ENCODE measurements at regions not wholly inside any gene's neighbourhood (a gene's known extent, or its start where the extent isn't known, plus 50 kb on each side); places are given as distances from the start of the nearest gene placed in this dataset.
"Not testable (repeated sequence)": the region's sequence is repeated elsewhere in the genome, so short reads cannot be mapped to it uniquely, and the experiment has no call there.

DNA sequence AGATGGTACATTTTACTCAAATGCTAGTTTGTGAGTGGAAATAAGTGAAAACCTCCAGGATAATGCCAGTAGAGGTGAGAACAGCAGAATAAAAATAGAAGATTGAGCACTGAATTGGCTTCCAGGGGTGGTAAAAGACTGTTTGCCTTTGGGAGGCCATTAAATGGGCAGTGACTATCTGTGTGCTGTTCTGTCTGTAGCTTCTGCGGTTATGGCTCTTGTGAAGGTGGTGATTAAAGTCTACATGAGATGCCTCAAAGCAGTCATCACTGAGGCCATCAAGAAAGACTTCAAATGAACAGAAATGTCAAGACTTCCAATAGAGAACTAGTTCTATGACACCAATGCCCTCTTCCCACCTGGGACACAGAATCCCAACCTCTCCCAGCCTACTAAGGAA is 108.8 kb downstream of the EFHB start:
- Mint-ChIP-seq H3K27me3 (no peaks in the 10 kb centered on the region), H3K36me3 (ENCODE audit: low read depth) (no peaks in the 10 kb centered on the region), H3K27ac (no peak overlapping the region), H3K9me3 (peaks cover 17% of the 10 kb centered on the region), H3K4me3 (no peak overlapping the region), H3K4me1 (ENCODE audit: low read depth) (no peaks in the 10 kb centered on the region)
- intact Hi-C loops (cut with micrococcal nuclease), result no loop called here

DNA sequence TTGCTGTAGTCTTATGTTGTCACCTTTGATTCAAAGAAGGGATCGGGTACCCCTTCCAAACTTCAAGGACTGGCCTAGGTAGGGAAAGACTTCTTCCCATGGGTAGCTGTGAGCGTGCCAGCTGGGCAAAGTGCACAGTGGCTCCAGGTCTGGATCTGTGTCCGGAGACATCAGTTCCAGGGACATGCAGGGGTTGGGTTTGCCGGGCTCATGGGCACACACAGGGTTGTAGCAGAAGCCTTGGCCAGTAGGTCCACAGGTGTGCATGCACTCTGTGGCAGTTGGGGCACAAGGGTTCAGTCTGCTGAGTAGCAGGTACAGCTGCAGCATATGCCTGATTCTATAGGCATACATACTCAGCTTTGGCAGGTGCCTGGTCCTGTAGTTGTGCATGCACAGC is 111.2 kb downstream of the EFHB start:
- Mint-ChIP-seq H3K4me1 (ENCODE audit: low read depth) (no peaks in the 10 kb centered on the region), H3K27ac (no peak overlapping the region), H3K9me3 (peaks cover 17% of the 10 kb centered on the region), H3K27me3 (no peaks in the 10 kb centered on the region), H3K36me3 (ENCODE audit: low read depth) (no peaks in the 10 kb centered on the region), H3K4me3 (no peak overlapping the region)
- intact Hi-C loops (cut with micrococcal nuclease), result no loop called here

- H3K27me3 Mint-ChIP-seq, result no peaks in the 10 kb centered on the region
- no peaks in the 10 kb centered on the region for H3K9me3 Mint-ChIP-seq
- intact Hi-C loops (cut with micrococcal nuclease), result no loop called here
- no peak overlapping the region for H3K4me3 Mint-ChIP-seq
- H3K36me3 Mint-ChIP-seq (ENCODE audit: low read depth), result no peaks in the 10 kb centered on the region
- no peaks in the 10 kb centered on the region for H3K4me1 Mint-ChIP-seq (ENCODE audit: low read depth)
- no peak overlapping the region for H3K27ac Mint-ChIP-seq
These were observed 117.4 kb downstream of the EFHB start for GRCh38 chr3:19816631-19817030.

DNA sequence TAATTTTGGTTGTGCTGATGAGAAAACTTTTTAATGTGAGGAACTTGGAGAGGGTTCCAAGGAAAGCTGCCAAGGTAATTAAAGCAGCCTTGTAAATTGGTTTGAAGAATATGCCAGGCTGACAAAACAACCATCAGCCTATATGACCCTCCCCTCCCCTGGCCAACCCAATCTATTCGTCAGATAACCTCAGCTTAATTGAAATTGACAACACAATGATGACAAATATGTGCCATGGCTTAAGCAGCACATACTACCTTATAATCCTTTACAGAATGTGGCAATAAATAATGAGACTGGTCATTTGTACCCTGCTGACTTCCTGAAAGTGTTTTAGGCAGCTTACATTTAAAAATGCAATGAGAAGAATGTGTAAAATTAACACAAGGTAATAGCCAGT is 118.2 kb downstream of the EFHB start:
- intact Hi-C loops (cut with micrococcal nuclease), result no loop called here
- Mint-ChIP-seq H3K4me1 (ENCODE audit: low read depth) (no peaks in the 10 kb centered on the region), H3K27ac (no peak overlapping the region)

DNA sequence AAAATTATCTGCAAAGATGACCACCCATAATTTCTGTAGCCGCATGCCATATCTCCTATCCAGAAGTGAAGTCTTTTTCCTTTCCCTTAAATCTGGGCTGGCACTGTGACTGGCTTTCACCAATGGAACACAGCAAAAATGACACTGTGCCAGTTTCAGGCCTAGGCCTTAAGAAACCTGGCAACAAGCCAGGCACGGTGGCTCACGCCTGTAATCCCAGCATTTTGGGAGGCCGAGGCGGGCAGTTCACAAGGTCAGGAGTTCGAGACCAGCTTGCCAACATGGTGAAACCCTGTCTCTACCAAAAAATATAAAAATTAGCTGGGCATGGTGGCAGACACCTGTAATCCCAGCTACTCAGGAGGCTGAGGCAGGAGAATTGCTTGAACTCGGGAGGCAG is 120.3 kb downstream of the EFHB start:
- H3K4me3 Mint-ChIP-seq; H3K4me1 Mint-ChIP-seq (ENCODE audit: low read depth); H3K36me3 Mint-ChIP-seq (ENCODE audit: low read depth); H3K27ac Mint-ChIP-seq; H3K27me3 Mint-ChIP-seq; H3K9me3 Mint-ChIP-seq; intact Hi-C loops (cut with micrococcal nuclease): not testable (repeated sequence)

More for the DNA sequence above, 118.2 kb downstream of the EFHB start:
- Mint-ChIP-seq H3K9me3 (no peaks in the 10 kb centered on the region), H3K4me3 (no peak overlapping the region), H3K27me3 (no peaks in the 10 kb centered on the region), H3K36me3 (ENCODE audit: low read depth) (no peaks in the 10 kb centered on the region)

DNA sequence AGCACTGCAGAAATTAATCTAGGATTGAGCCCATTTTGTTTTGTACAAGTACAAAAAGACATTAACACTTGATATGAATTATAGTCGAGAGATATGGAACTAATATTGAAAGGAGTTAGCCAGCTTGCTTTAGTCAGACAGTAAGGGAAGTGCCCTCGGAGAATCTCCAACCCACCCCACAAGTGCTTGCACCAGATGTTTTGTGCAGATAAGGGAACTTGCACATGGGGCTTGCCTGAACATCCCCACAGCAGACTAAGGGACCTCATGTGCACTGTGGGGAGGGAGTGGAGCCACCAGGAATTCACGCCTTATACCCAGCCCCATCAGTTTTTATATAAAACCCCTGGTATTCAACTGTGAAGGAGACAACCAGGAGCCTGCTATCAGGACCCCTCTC is 122.3 kb downstream of the EFHB start:
- no peaks in the 10 kb centered on the region for H3K36me3 Mint-ChIP-seq (ENCODE audit: low read depth)
- no peak overlapping the region for H3K27ac Mint-ChIP-seq
- intact Hi-C loops (cut with micrococcal nuclease), result no loop called here
- H3K4me1 Mint-ChIP-seq (ENCODE audit: low read depth), result no peaks in the 10 kb centered on the region
- H3K27me3 Mint-ChIP-seq, result no peaks in the 10 kb centered on the region
- no peaks in the 10 kb centered on the region for H3K9me3 Mint-ChIP-seq
- no peak overlapping the region for H3K4me3 Mint-ChIP-seq

GRCh38 chr3:19808834-19809233 is 125.2 kb downstream of the EFHB start:
- H3K4me1 Mint-ChIP-seq (ENCODE audit: low read depth), result no peaks in the 10 kb centered on the region
- H3K9me3 Mint-ChIP-seq, result peaks cover 15% of the 10 kb centered on the region
- H3K36me3 Mint-ChIP-seq (ENCODE audit: low read depth), result no peaks in the 10 kb centered on the region
- H3K4me3 Mint-ChIP-seq, result no peak overlapping the region
- intact Hi-C loops (cut with micrococcal nuclease), result loop anchor here (10.0 kb wide), 1 partner anchor 1904 kb away; no protein-coding TSS in a partner anchor
- no peak overlapping the region for H3K27ac Mint-ChIP-seq
- no peaks in the 10 kb centered on the region for H3K27me3 Mint-ChIP-seq

DNA sequence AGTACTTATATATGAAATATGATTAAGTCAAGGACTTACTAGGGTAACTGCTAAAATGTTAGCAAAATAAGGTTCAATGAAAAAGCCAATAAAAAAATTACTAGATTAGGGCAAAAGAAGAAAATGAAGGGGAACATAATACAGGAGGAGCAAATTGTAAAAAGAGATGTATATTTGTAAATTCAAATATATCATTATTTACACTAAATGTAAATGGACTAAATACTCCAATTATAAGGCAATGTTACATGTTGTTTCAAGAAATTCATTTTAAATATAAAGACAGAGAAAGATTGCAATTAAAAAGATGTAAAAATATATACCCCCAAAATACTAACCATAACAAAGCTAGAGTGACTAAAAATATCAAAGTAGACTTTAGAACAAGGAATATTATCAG is 134.1 kb downstream of the EFHB start:
- Mint-ChIP-seq H3K9me3 (peaks cover 61% of the 10 kb centered on the region), H3K4me3 (no peak overlapping the region), H3K36me3 (ENCODE audit: low read depth) (no peaks in the 10 kb centered on the region), H3K27me3 (no peaks in the 10 kb centered on the region), H3K27ac (no peak overlapping the region), H3K4me1 (ENCODE audit: low read depth) (no peaks in the 10 kb centered on the region)
- intact Hi-C loops (cut with micrococcal nuclease), result loop anchor here (10.0 kb wide), 1 partner anchor 1895 kb away; no protein-coding TSS in a partner anchor

- Mint-ChIP-seq H3K27me3 (no peaks in the 10 kb centered on the region), H3K36me3 (ENCODE audit: low read depth) (no peaks in the 10 kb centered on the region), H3K27ac (no peak overlapping the region), H3K4me3 (no peak overlapping the region), H3K4me1 (ENCODE audit: low read depth) (no peaks in the 10 kb centered on the region), H3K9me3 (peaks cover 54% of the 10 kb centered on the region)
- intact Hi-C loops (cut with micrococcal nuclease), result no loop called here
These were observed 134.9 kb downstream of the EFHB start for GRCh38 chr3:19799115-19799514.

DNA sequence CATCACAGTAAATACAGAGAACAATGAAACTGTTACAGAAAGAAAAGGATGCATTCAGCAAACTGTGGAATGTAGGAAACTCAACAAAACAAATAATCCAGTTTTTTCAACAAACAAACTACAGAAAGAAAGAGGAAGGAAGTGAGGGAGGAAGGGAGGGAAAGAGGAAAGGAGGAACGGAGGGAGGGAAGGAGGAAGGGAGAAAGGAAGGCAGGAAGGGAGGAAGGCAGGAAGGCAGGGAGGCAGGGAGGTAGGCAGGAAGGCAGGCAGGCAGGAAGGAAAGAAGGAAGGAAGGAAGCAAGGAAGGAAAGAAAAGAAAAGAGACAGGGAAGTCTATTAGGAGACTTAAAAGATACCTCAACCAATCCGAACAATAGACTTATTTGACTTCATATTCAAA is 135.7 kb downstream of the EFHB start:
- H3K27ac Mint-ChIP-seq, result no peak overlapping the region
- H3K4me3 Mint-ChIP-seq, result no peak overlapping the region
- H3K27me3 Mint-ChIP-seq, result no peaks in the 10 kb centered on the region
- H3K4me1 Mint-ChIP-seq (ENCODE audit: low read depth), result no peaks in the 10 kb centered on the region
- peaks cover 46% of the 10 kb centered on the region for H3K9me3 Mint-ChIP-seq
- H3K36me3 Mint-ChIP-seq (ENCODE audit: low read depth), result no peaks in the 10 kb centered on the region
- intact Hi-C loops (cut with micrococcal nuclease), result no loop called here

- intact Hi-C loops (cut with micrococcal nuclease), result no loop called here
- peaks cover 5% of the 10 kb centered on the region for H3K9me3 Mint-ChIP-seq
- H3K36me3 Mint-ChIP-seq (ENCODE audit: low read depth), result no peaks in the 10 kb centered on the region
- no peak overlapping the region for H3K27ac Mint-ChIP-seq
- H3K4me1 Mint-ChIP-seq (ENCODE audit: low read depth), result no peaks in the 10 kb centered on the region
- H3K4me3 Mint-ChIP-seq, result no peak overlapping the region
- H3K27me3 Mint-ChIP-seq, result no peaks in the 10 kb centered on the region
These were observed 141.6 kb downstream of the EFHB start for GRCh38 chr3:19792388-19792787.

DNA sequence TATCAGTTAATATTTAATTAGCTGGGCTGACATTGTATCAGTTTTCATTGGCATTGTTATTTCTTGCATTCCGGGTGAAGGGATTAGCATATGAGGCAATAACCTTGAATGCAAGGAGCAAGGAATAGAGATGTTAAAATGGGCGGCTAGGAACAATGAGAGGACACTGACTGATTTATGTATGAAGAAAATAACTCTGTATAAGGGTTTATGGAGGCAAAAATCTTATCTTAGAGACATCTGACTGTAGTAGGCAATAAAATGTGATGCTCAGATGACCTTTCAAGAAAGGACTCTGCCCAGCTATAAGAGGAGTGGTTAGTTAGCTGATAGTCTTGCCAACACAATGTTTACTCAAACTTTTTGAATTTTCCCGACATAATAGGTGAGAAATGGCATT is 158.3 kb downstream of the EFHB start:
- Mint-ChIP-seq H3K4me3 (no peak overlapping the region), H3K27me3 (no peaks in the 10 kb centered on the region), H3K27ac (no peak overlapping the region), H3K4me1 (ENCODE audit: low read depth) (no peaks in the 10 kb centered on the region), H3K9me3 (no peaks in the 10 kb centered on the region), H3K36me3 (ENCODE audit: low read depth) (no peaks in the 10 kb centered on the region)
- intact Hi-C loops (cut with micrococcal nuclease), result no loop called here

GRCh38 chr3:19769694-19770093 is 164.3 kb downstream of the EFHB start:
- Mint-ChIP-seq H3K36me3 (ENCODE audit: low read depth) (no peaks in the 10 kb centered on the region), H3K27me3 (no peaks in the 10 kb centered on the region), H3K4me3 (no peak overlapping the region), H3K9me3 (no peaks in the 10 kb centered on the region), H3K4me1 (ENCODE audit: low read depth) (no peaks in the 10 kb centered on the region), H3K27ac (no peak overlapping the region)
- intact Hi-C loops (cut with micrococcal nuclease), result no loop called here

- Mint-ChIP-seq H3K27me3 (no peaks in the 10 kb centered on the region), H3K36me3 (ENCODE audit: low read depth) (no peaks in the 10 kb centered on the region), H3K9me3 (no peaks in the 10 kb centered on the region), H3K4me1 (ENCODE audit: low read depth) (no peaks in the 10 kb centered on the region), H3K4me3 (no peak overlapping the region), H3K27ac (no peak overlapping the region)
- intact Hi-C loops (cut with micrococcal nuclease), result no loop called here
These were observed 168.1 kb downstream of the EFHB start for GRCh38 chr3:19765954-19766353.

DNA sequence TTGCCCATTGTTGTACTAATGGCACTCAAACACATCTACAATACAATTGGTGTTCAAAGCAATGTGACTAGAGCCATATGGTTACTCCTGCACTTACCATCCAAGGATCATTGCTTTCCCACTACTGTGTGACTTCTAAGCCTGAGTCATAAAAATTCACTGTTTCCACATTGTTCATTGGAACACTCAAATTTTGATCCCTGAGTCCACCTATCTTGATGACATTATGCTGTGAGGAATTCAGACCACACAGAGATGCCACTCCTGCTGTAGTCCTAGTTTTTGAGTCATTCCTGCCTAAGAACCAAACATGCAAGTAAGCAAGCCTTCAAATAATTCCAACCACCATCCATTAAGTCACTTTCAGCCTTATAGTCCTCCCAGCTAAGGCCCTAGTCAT is 176.2 kb downstream of the EFHB start:
- no peaks in the 10 kb centered on the region for H3K4me1 Mint-ChIP-seq (ENCODE audit: low read depth)
- no peaks in the 10 kb centered on the region for H3K27me3 Mint-ChIP-seq
- peaks cover 9% of the 10 kb centered on the region for H3K9me3 Mint-ChIP-seq
- no peak overlapping the region for H3K4me3 Mint-ChIP-seq
- intact Hi-C loops (cut with micrococcal nuclease), result no loop called here
- H3K36me3 Mint-ChIP-seq (ENCODE audit: low read depth), result no peaks in the 10 kb centered on the region
- H3K27ac Mint-ChIP-seq, result no peak overlapping the region

Data from dendritic cell treated with granulocyte-macrophage colony-stimulating factor and Interleukin-4, amounts not matched to agents 40 ng/mL and 50 ng/mL, for 4 days (primary cell).